Sigmoid colon (tissue), 6 donors: ENCODE measurements at regions not wholly inside any gene's neighbourhood (a gene's known extent, or its start where the extent isn't known, plus 50 kb on each side); places are given as distances from the start of the nearest gene placed in this dataset.

Experiments
- DNase-seq: peaks from one replicate; pipeline ENCODE4 v3.0.0-alpha.2; 2019
- H3K27ac ChIP-seq, 4 donors: fragments of 200-600 bp; sonication (generic); one replicate each; pipeline ENCODE4 v1.5.1; 2016 to 2019; ENCODE audit warnings: mild to moderate bottlenecking in 1 of 4
- H3K27me3 ChIP-seq, 3 donors: fragments of 200-600 bp; sonication (generic); one replicate each; pipeline ENCODE4 v1.5.1; 2019; ENCODE audit warnings: mild to moderate bottlenecking in 1 of 3
- H3K36me3 ChIP-seq, 4 donors: fragments of 200-600 bp; sonication (generic); one replicate each; pipeline ENCODE4 v1.5.1; 2016 to 2019
- H3K4me1 ChIP-seq, 4 donors: fragments of 200-600 bp; sonication (generic); one replicate each; pipeline ENCODE4 v1.5.1; 2017 to 2019
- H3K4me3 ChIP-seq, 4 donors: fragments of 200-600 bp; sonication (generic); one replicate each; pipeline ENCODE4 v1.5.1; 2017 to 2019; ENCODE audit warnings: mild to moderate bottlenecking in 2 of 4, moderate library complexity in 1 of 4
- H3K9me3 ChIP-seq, 4 donors: fragments of 200-600 bp in 3 of 4; sonication (generic) in 3 of 4; one replicate each; pipeline versions ENCODE4 v1.5.1 to v1.6.1; 2013 to 2019
- EP300 ChIP-seq, 4 donors: sonication (generic); formaldehyde crosslinking; IDR thresholded peaks; one replicate each; pipeline ENCODE4 v1.6.1; 2017; ENCODE audit warnings: antibody characterized with exemption in 4 of 4
- POLR2A ChIP-seq, 2 donors: fragments of 450-650 bp; IDR thresholded peaks; one replicate each; pipeline ENCODE4 v1.6.1; 2016; ENCODE audit warnings: antibody characterized with exemption in 2 of 2, mild to moderate bottlenecking in 2 of 2, moderate library complexity in 2 of 2
- POLR2AphosphoS5 ChIP-seq, 4 donors: sonication (generic); formaldehyde crosslinking; IDR thresholded peaks; one replicate each; pipeline ENCODE4 v1.6.1; 2017; ENCODE audit warnings: antibody characterized with exemption in 4 of 4
- WGBS, 2 donors: extraction: QIAGEN DNeasy Blood & Tissue Kit; methylation state at CpG; one replicate each; pipeline ENCODE4 v1.1.7; 2013; 5-methylcytosine and 5-hydroxymethylcytosine counted together
- intact Hi-C: fragments of 100-400 bp; cut with DNase I; formaldehyde crosslinking; loops from one replicate; pipeline ENCODE4 v1.15.1; 2023
- TF ChIP-seq, protein P1 (sequence below), 4 experiments: fragments of 450-650 bp in 3 of 4; fragments of 200-600 bp in 1 of 4; IDR thresholded peaks; one replicate each; pipeline ENCODE4 v1.5.1; 2016 to 2019; ENCODE audit warnings: antibody characterized with exemption in 4 of 4, mild to moderate bottlenecking in 3 of 4, moderate library complexity in 2 of 4
- donor health status: healthy with polysubstance abuse.
- donor health status: healthy.

- no peak overlapping the region for H3K27ac ChIP-seq
- intact Hi-C loops, result no loop called here
- H3K36me3 ChIP-seq, result no peaks in the 10 kb centered on the region
- WGBS, 2 donors, result 80 to 88% methylated on average over 1 of the region's 1 CpG
- H3K9me3 ChIP-seq, result peaks cover 0 to 2% (median 0%) of the 10 kb centered on the region in 4 donors
- H3K4me3 ChIP-seq, result no peak overlapping the region
- no peaks in the 10 kb centered on the region for H3K4me1 ChIP-seq
- no peak for DNase-seq
- no peaks in the 10 kb centered on the region for H3K27me3 ChIP-seq
- TF ChIP-seq EP300 (IDR thresholded peaks at IDR 0.05) (no peak), POLR2AphosphoS5 (IDR thresholded peaks at IDR 0.05) (no peak), POLR2A (IDR thresholded peaks at IDR 0.05) (no peak)
- TF ChIP-seq, protein P1, sequence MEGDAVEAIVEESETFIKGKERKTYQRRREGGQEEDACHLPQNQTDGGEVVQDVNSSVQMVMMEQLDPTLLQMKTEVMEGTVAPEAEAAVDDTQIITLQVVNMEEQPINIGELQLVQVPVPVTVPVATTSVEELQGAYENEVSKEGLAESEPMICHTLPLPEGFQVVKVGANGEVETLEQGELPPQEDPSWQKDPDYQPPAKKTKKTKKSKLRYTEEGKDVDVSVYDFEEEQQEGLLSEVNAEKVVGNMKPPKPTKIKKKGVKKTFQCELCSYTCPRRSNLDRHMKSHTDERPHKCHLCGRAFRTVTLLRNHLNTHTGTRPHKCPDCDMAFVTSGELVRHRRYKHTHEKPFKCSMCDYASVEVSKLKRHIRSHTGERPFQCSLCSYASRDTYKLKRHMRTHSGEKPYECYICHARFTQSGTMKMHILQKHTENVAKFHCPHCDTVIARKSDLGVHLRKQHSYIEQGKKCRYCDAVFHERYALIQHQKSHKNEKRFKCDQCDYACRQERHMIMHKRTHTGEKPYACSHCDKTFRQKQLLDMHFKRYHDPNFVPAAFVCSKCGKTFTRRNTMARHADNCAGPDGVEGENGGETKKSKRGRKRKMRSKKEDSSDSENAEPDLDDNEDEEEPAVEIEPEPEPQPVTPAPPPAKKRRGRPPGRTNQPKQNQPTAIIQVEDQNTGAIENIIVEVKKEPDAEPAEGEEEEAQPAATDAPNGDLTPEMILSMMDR (IDR thresholded peaks at IDR 0.05), result no peak
Observed at GRCh38 chr4:104169437-104169836, 325.3 kb downstream of the CXXC4 start.

- DNase-seq, result no peak
- TF ChIP-seq POLR2AphosphoS5 (IDR thresholded peaks at IDR 0.05), result no peak
- no peak for TF ChIP-seq EP300 (IDR thresholded peaks at IDR 0.05)
- TF ChIP-seq, protein P1 (IDR thresholded peaks at IDR 0.05), result no peak
- TF ChIP-seq POLR2A (IDR thresholded peaks at IDR 0.05), result no peak
- 70 to 75% methylated on average over 1 of the region's 1 CpG for WGBS, 2 donors
Observed at GRCh38 chr4:104166749-104167148, 327.9 kb downstream of the CXXC4 start.

GRCh38 chr4:104163820-104164219 is 330.9 kb downstream of the CXXC4 start:
- WGBS, 2 donors, result 42 to 46% methylated on average over 1 of the region's 1 CpG
- H3K27me3 ChIP-seq, result no peaks in the 10 kb centered on the region
- TF ChIP-seq, protein P1 (IDR thresholded peaks at IDR 0.05), result no peak
- no peak for TF ChIP-seq EP300 (IDR thresholded peaks at IDR 0.05)
- no peak for TF ChIP-seq POLR2AphosphoS5 (IDR thresholded peaks at IDR 0.05)
- no peak for TF ChIP-seq POLR2A (IDR thresholded peaks at IDR 0.05)
- no peaks in the 10 kb centered on the region for H3K9me3 ChIP-seq
- no peak overlapping the region for H3K4me3 ChIP-seq
- H3K36me3 ChIP-seq, result no peaks in the 10 kb centered on the region
- H3K27ac ChIP-seq, result no peak overlapping the region
- DNase-seq, result no peak
- intact Hi-C loops, result no loop called here
- no peaks in the 10 kb centered on the region for H3K4me1 ChIP-seq

More at GRCh38 chr4:104166749-104167148, 327.9 kb downstream of the CXXC4 start:
- H3K27ac ChIP-seq, result no peak overlapping the region
- intact Hi-C loops, result no loop called here
- H3K36me3 ChIP-seq, result no peaks in the 10 kb centered on the region
- H3K4me1 ChIP-seq, result no peaks in the 10 kb centered on the region
- no peak overlapping the region for H3K4me3 ChIP-seq
- no peaks in the 10 kb centered on the region for H3K9me3 ChIP-seq
- H3K27me3 ChIP-seq, result no peaks in the 10 kb centered on the region

DNA sequence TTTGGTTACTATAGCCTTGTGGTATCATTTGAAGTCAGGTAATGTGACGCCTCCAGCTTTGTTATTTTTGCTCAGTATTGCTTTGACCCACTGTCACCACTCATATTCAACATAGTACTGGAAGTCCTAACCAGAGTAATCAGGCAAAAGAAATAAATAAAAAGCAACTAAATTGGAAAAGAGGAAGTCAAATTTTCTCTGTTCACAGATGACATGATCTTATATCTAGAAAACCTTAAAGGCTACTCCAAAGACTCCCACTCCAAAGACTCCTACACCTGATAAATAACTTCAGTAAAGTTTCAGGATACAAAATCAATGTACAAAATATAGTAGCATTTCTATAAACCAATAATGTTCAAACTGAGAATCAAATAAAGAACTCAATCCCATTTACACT is 348.6 kb downstream of the CXXC4 start:
- Histone ChIP-seq H3K27me3 (no peaks in the 10 kb centered on the region), H3K36me3 (no peaks in the 10 kb centered on the region), H3K9me3 (no peaks in the 10 kb centered on the region), H3K4me3 (no peak overlapping the region), H3K27ac (no peak overlapping the region), H3K4me1 (no peaks in the 10 kb centered on the region)
- intact Hi-C loops, result no loop called here
- DNase-seq, result no peak
- no peak for TF ChIP-seq POLR2A (IDR thresholded peaks at IDR 0.05)
- TF ChIP-seq, protein P1 (IDR thresholded peaks at IDR 0.05), result no peak
- TF ChIP-seq POLR2AphosphoS5 (IDR thresholded peaks at IDR 0.05), result no peak
- TF ChIP-seq EP300 (IDR thresholded peaks at IDR 0.05), result no peak
- 87 to 93% methylated on average over 1 of the region's 1 CpG for WGBS, 2 donors

DNA sequence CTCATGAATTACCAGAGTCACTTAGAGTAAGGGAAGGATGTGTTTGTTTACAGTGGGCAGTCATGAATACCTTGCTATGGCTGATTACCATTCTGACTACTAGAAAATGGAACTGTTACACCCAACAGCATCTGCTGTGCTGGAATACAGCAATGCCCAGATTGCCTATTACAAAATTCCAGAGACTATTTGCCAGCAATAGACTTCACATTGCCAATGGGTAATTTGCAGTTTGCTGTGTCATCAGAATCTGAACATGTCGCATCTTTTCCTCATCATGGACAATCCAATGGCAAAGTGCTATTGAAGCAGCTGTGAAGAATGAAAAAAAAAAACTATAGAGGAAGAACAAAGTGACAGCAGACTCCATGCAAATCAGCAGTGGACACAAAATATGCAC is 356.6 kb downstream of the CXXC4 start:
- H3K27ac ChIP-seq, result no peak overlapping the region
- no peak for TF ChIP-seq POLR2A (IDR thresholded peaks at IDR 0.05)
- no peak for TF ChIP-seq EP300 (IDR thresholded peaks at IDR 0.05)
- TF ChIP-seq, protein P1 (IDR thresholded peaks at IDR 0.05), result no peak
- TF ChIP-seq POLR2AphosphoS5 (IDR thresholded peaks at IDR 0.05), result no peak
- no peaks in the 10 kb centered on the region for H3K4me1 ChIP-seq
- intact Hi-C loops, result no loop called here
- no peak for DNase-seq
- no peaks in the 10 kb centered on the region for H3K9me3 ChIP-seq
- 88 to 99% methylated on average over 1 of the region's 1 CpG for WGBS, 2 donors
- H3K27me3 ChIP-seq, result no peaks in the 10 kb centered on the region
- no peak overlapping the region for H3K4me3 ChIP-seq
- no peaks in the 10 kb centered on the region for H3K36me3 ChIP-seq
